ENCODE measurements at regions not wholly inside any gene's neighbourhood (a gene's known extent, or its start where the extent isn't known, plus 50 kb on each side); places are given as distances from the start of the nearest gene placed in this dataset.
"Not testable (repeated sequence)": the region's sequence is repeated elsewhere in the genome, so short reads cannot be mapped to it uniquely, and the experiment has no call there.

GRCh38 chr5:105877592-105877991 lies 1793.1 kb downstream of the EFNA5 start:
- DNase-seq (ENCODE audit: low read depth), result no peak

GRCh38 chr5:105874316-105874715 lies 1796.4 kb downstream of the EFNA5 start:
- no peak for DNase-seq (ENCODE audit: low read depth)
- no peak for TF ChIP-seq CTCF (IDR thresholded peaks at IDR 0.05; ENCODE audit: low read depth, low read length, missing control alignments)
- no peak overlapping the region for H3K4me3 ChIP-seq (ENCODE audit: low read depth, low read length)

More at GRCh38 chr5:105877592-105877991, 1793.1 kb downstream of the EFNA5 start:
- no peak overlapping the region for H3K4me3 ChIP-seq (ENCODE audit: low read depth, low read length)
- TF ChIP-seq CTCF (IDR thresholded peaks at IDR 0.05; ENCODE audit: low read depth, low read length, missing control alignments), result no peak

- DNase-seq (ENCODE audit: low read depth), result no peak
- no peak for TF ChIP-seq CTCF (IDR thresholded peaks at IDR 0.05; ENCODE audit: low read depth, low read length, missing control alignments)
- no peak overlapping the region for H3K4me3 ChIP-seq (ENCODE audit: low read depth, low read length)
These were observed 1798.0 kb downstream of the EFNA5 start for GRCh38 chr5:105872569-105873270.

GRCh38 chr5:105868038-105868780 lies 1802.5 kb downstream of the EFNA5 start:
- no peak for DNase-seq (ENCODE audit: low read depth)
- H3K4me3 ChIP-seq (ENCODE audit: low read depth, low read length), result no peak overlapping the region
- TF ChIP-seq CTCF (IDR thresholded peaks at IDR 0.05; ENCODE audit: low read depth, low read length, missing control alignments), result no peak

GRCh38 chr5:105865834-105866233 lies 1804.9 kb downstream of the EFNA5 start:
- DNase-seq (ENCODE audit: low read depth), result no peak
- TF ChIP-seq CTCF (IDR thresholded peaks at IDR 0.05; ENCODE audit: low read depth, low read length, missing control alignments), result no peak
- H3K4me3 ChIP-seq (ENCODE audit: low read depth, low read length), result no peak overlapping the region

GRCh38 chr5:105859350-105859749 lies 1811.4 kb downstream of the EFNA5 start:
- not testable (repeated sequence) for DNase-seq (ENCODE audit: low read depth); H3K4me3 ChIP-seq (ENCODE audit: low read depth, low read length)

- no peak overlapping the region for H3K4me3 ChIP-seq (ENCODE audit: low read depth, low read length)
- DNase-seq (ENCODE audit: low read depth), result no peak
- TF ChIP-seq CTCF (IDR thresholded peaks at IDR 0.05; ENCODE audit: low read depth, low read length, missing control alignments), result no peak
These were observed 1821.0 kb downstream of the EFNA5 start for GRCh38 chr5:105849701-105850100.

Measured in GM12864 (cell line).